Neuron (in vitro differentiated cells): ENCODE measurements at regions not wholly inside any gene's neighbourhood (a gene's known extent, or its start where the extent isn't known, plus 50 kb on each side); places are given as distances from the start of the nearest gene placed in this dataset.

ENCODE experiments used
- H2AFZ ChIP-seq: one replicate; pipeline ENCODE4 v1.6.1; 2013; ENCODE audit warnings: low read depth, mild to moderate bottlenecking, inconsistent platforms, low read length, moderate library complexity
- H3K27me3 ChIP-seq: one replicate; pipeline ENCODE4 v1.6.1; 2013; ENCODE audit warnings: low read length; ENCODE audit not compliant: insufficient read depth
- H3K36me3 ChIP-seq: one replicate; pipeline ENCODE4 v1.6.1; 2013; ENCODE audit warnings: low read length; ENCODE audit not compliant: insufficient read depth
- H3K4me1 ChIP-seq: one replicate; pipeline ENCODE4 v1.6.1; 2013; ENCODE audit warnings: low read length; ENCODE audit not compliant: insufficient read depth
- H3K4me3 ChIP-seq: 2 replicates; pipeline ENCODE4 v1.5.1; 2013; ENCODE audit warnings: mild to moderate bottlenecking, low read length, moderate library complexity
- H3K9me3 ChIP-seq: one replicate; pipeline ENCODE4 v1.6.1; 2013; ENCODE audit warnings: low read length

- H3K27me3 ChIP-seq: no peaks in the 10 kb centered on the region
- H2AFZ ChIP-seq: no peak overlapping the region
- H3K9me3 ChIP-seq: no peaks in the 10 kb centered on the region
- no peak overlapping the region for H3K4me3 ChIP-seq
- H3K4me1 ChIP-seq: peaks cover 4% of the 10 kb centered on the region
- no peaks in the 10 kb centered on the region for H3K36me3 ChIP-seq
Observed at GRCh38 chr15:37773111-37773860, 161.2 kb upstream of the TMCO5A start.

GRCh38 chr15:37774961-37775360, 159.5 kb upstream of the TMCO5A start:
- Histone ChIP-seq H2AFZ (no peak overlapping the region), H3K4me1 (peaks cover 4% of the 10 kb centered on the region), H3K27me3 (no peaks in the 10 kb centered on the region), H3K4me3 (no peak overlapping the region), H3K36me3 (no peaks in the 10 kb centered on the region), H3K9me3 (no peaks in the 10 kb centered on the region)

GRCh38 chr15:37777006-37777405, 157.4 kb upstream of the TMCO5A start:
- no peaks in the 10 kb centered on the region for H3K27me3 ChIP-seq
- H3K4me3 ChIP-seq: no peak overlapping the region
- no peaks in the 10 kb centered on the region for H3K9me3 ChIP-seq
- H2AFZ ChIP-seq: no peak overlapping the region
- no peaks in the 10 kb centered on the region for H3K36me3 ChIP-seq
- no peaks in the 10 kb centered on the region for H3K4me1 ChIP-seq

- H3K36me3 ChIP-seq: no peaks in the 10 kb centered on the region
- H3K4me3 ChIP-seq: no peak overlapping the region
- H3K9me3 ChIP-seq: no peaks in the 10 kb centered on the region
- peaks cover 28% of the 10 kb centered on the region for H3K4me1 ChIP-seq
- no peak overlapping the region for H2AFZ ChIP-seq
- no peaks in the 10 kb centered on the region for H3K27me3 ChIP-seq
Observed at GRCh38 chr15:37783290-37783689, 151.2 kb upstream of the TMCO5A start.

- no peak overlapping the region for H3K4me3 ChIP-seq
- no peak overlapping the region for H2AFZ ChIP-seq
- H3K4me1 ChIP-seq: peaks cover 17% of the 10 kb centered on the region
- H3K36me3 ChIP-seq: no peaks in the 10 kb centered on the region
- H3K27me3 ChIP-seq: no peaks in the 10 kb centered on the region
- H3K9me3 ChIP-seq: no peaks in the 10 kb centered on the region
Observed at GRCh38 chr15:37788330-37788729, 146.1 kb upstream of the TMCO5A start.

- H3K4me3 ChIP-seq: no peak overlapping the region
- no peaks in the 10 kb centered on the region for H3K36me3 ChIP-seq
- peaks cover 11% of the 10 kb centered on the region for H3K4me1 ChIP-seq
- no peak overlapping the region for H2AFZ ChIP-seq
- no peaks in the 10 kb centered on the region for H3K27me3 ChIP-seq
- H3K9me3 ChIP-seq: no peaks in the 10 kb centered on the region
Observed at GRCh38 chr15:37788767-37789396, 145.6 kb upstream of the TMCO5A start.

GRCh38 chr15:37789397-37789786, 145.0 kb upstream of the TMCO5A start:
- Histone ChIP-seq H3K4me1 (peaks cover 6% of the 10 kb centered on the region), H3K4me3 (no peak overlapping the region), H3K36me3 (no peaks in the 10 kb centered on the region), H2AFZ (no peak overlapping the region), H3K27me3 (no peaks in the 10 kb centered on the region), H3K9me3 (no peaks in the 10 kb centered on the region)

GRCh38 chr15:37789881-37790280, 144.6 kb upstream of the TMCO5A start:
- H3K4me3 ChIP-seq: no peak overlapping the region
- H3K36me3 ChIP-seq: no peaks in the 10 kb centered on the region
- peaks cover 4% of the 10 kb centered on the region for H3K4me1 ChIP-seq
- H3K27me3 ChIP-seq: no peaks in the 10 kb centered on the region
- no peak overlapping the region for H2AFZ ChIP-seq
- no peaks in the 10 kb centered on the region for H3K9me3 ChIP-seq

GRCh38 chr15:37791693-37792092, 142.7 kb upstream of the TMCO5A start:
- peaks cover 20% of the 10 kb centered on the region for H3K4me1 ChIP-seq
- no peak overlapping the region for H3K4me3 ChIP-seq
- no peaks in the 10 kb centered on the region for H3K27me3 ChIP-seq
- no peak overlapping the region for H2AFZ ChIP-seq
- no peaks in the 10 kb centered on the region for H3K36me3 ChIP-seq
- H3K9me3 ChIP-seq: no peaks in the 10 kb centered on the region

- Histone ChIP-seq H3K4me3 (no peak overlapping the region), H3K4me1 (peaks cover 21% of the 10 kb centered on the region), H3K27me3 (no peaks in the 10 kb centered on the region), H3K9me3 (no peaks in the 10 kb centered on the region), H2AFZ (no peak overlapping the region), H3K36me3 (no peaks in the 10 kb centered on the region)
Observed at GRCh38 chr15:37792351-37792750, 142.1 kb upstream of the TMCO5A start.

- H2AFZ ChIP-seq: no peak overlapping the region
- H3K9me3 ChIP-seq: no peaks in the 10 kb centered on the region
- H3K27me3 ChIP-seq: no peaks in the 10 kb centered on the region
- H3K36me3 ChIP-seq: no peaks in the 10 kb centered on the region
- no peak overlapping the region for H3K4me3 ChIP-seq
- H3K4me1 ChIP-seq: peaks cover 21% of the 10 kb centered on the region
Observed at GRCh38 chr15:37793851-37794250, 140.6 kb upstream of the TMCO5A start.

- peaks cover 21% of the 10 kb centered on the region for H3K4me1 ChIP-seq
- no peak overlapping the region for H3K4me3 ChIP-seq
- no peaks in the 10 kb centered on the region for H3K27me3 ChIP-seq
- H3K36me3 ChIP-seq: no peaks in the 10 kb centered on the region
- no peak overlapping the region for H2AFZ ChIP-seq
- no peaks in the 10 kb centered on the region for H3K9me3 ChIP-seq
Observed at GRCh38 chr15:37794947-37795346, 139.5 kb upstream of the TMCO5A start.

- Histone ChIP-seq H3K4me1 (peaks cover 10% of the 10 kb centered on the region), H2AFZ (no peak overlapping the region), H3K4me3 (no peak overlapping the region), H3K9me3 (no peaks in the 10 kb centered on the region), H3K36me3 (no peaks in the 10 kb centered on the region), H3K27me3 (no peaks in the 10 kb centered on the region)
Observed at GRCh38 chr15:37801529-37801928, 132.9 kb upstream of the TMCO5A start.

- H3K4me3 ChIP-seq: no peak overlapping the region
- H2AFZ ChIP-seq: no peak overlapping the region
- no peaks in the 10 kb centered on the region for H3K4me1 ChIP-seq
- no peaks in the 10 kb centered on the region for H3K36me3 ChIP-seq
- H3K27me3 ChIP-seq: no peaks in the 10 kb centered on the region
- no peaks in the 10 kb centered on the region for H3K9me3 ChIP-seq
Observed at GRCh38 chr15:37806808-37807207, 127.6 kb upstream of the TMCO5A start.
